ENCODE measurements at regions not wholly inside any gene's neighbourhood (a gene's known extent, or its start where the extent isn't known, plus 50 kb on each side); places are given as distances from the start of the nearest gene placed in this dataset.

DNA sequence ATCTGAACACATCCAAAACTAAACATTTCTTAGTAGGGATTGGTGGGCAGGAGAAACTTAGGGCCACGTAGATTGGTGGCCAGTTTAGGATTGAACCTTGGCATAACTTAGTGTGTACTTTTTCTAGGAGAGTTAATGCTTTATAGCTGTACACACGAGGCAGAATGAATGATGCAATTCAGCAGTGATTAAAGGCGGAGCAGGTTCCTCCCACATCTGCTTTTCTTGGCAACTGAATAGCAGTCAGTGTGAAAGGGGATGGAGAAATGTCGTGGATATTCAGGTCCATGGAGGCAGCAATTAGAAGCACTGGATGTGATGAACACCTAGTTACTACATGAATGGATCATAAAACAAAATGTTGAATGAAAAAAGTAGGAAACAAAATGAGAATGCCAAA, 493.8 kb downstream of the FUT8 start:
- TF ChIP-seq EP300 (IDR thresholded peaks at IDR 0.05) (no peak), POLR2AphosphoS5 (IDR thresholded peaks at IDR 0.05) (no peak)
